ENCODE measurements at regions not wholly inside any gene's neighbourhood (a gene's known extent, or its start where the extent isn't known, plus 50 kb on each side); places are given as distances from the start of the nearest gene placed in this dataset.
"Not testable (repeated sequence)": the region's sequence is repeated elsewhere in the genome, so short reads cannot be mapped to it uniquely, and the experiment has no call there.

DNA sequence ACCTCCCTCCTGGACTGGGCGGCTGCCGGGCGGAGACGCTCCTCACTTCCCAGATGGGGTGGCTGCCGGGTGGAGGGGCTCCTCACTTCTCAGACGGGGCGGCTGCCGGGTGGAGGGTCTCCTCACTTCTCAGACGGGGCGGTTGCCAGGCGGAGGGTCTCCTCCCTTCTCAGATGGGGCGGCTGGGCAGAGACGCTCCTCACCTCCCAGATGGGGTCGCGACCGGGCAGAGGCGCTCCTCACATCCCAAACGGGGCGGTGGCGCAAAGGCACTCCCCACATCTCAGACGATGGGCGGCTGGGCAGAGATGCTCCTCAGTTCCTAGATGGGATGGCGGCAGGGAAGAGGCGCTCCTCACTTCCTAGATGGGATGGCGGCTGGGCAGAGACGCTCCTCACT lies 305.5 kb downstream of the SLITRK5 start:
- H3K36me3 ChIP-seq; H3K9me3 ChIP-seq (replicated peaks); DNase-seq; H3K27ac ChIP-seq; H3K4me3 ChIP-seq; H3K27me3 ChIP-seq; H3K4me1 ChIP-seq: not testable (repeated sequence)

GRCh38 chr13:87981416-87981815 lies 310.2 kb downstream of the SLITRK5 start:
- Histone ChIP-seq H3K27me3 (no peaks in the 10 kb centered on the region), H3K27ac (no peak overlapping the region), H3K4me1 (no peaks in the 10 kb centered on the region), H3K36me3 (no peaks in the 10 kb centered on the region), H3K9me3 (replicated peaks) (no peaks in the 10 kb centered on the region), H3K4me3 (no peak overlapping the region)
- DNase-seq, result no peak

DNA sequence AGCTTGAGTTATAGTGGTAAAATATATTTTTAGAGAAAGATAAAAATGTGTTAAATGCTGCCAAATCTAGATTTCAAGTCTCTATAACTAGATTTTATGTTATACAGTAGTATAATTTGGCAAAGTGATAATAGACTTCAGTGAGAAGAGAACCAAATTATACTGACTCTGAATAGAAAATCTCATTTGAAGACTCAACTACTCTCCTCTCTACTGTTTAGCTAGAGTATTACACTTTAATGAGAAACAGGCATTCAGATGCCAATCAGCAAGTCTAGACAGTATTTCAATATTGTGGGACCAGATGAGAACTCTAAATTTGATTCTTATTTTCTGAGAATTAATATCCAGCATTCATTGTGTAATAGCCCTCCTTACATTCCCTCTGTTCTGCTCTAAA lies 311.2 kb downstream of the SLITRK5 start:
- no peak overlapping the region for H3K4me3 ChIP-seq
- no peaks in the 10 kb centered on the region for H3K9me3 ChIP-seq (replicated peaks)
- DNase-seq, result no peak
- no peak overlapping the region for H3K27ac ChIP-seq
- H3K36me3 ChIP-seq, result no peaks in the 10 kb centered on the region
- H3K27me3 ChIP-seq, result no peaks in the 10 kb centered on the region
- no peaks in the 10 kb centered on the region for H3K4me1 ChIP-seq

GRCh38 chr13:87986639-87987250 lies 315.6 kb downstream of the SLITRK5 start:
- Histone ChIP-seq H3K9me3 (replicated peaks) (no peaks in the 10 kb centered on the region), H3K27me3 (no peaks in the 10 kb centered on the region), H3K4me1 (no peaks in the 10 kb centered on the region), H3K36me3 (no peaks in the 10 kb centered on the region), H3K4me3 (no peak overlapping the region), H3K27ac (no peak overlapping the region)
- DNase-seq, result no peak

DNA sequence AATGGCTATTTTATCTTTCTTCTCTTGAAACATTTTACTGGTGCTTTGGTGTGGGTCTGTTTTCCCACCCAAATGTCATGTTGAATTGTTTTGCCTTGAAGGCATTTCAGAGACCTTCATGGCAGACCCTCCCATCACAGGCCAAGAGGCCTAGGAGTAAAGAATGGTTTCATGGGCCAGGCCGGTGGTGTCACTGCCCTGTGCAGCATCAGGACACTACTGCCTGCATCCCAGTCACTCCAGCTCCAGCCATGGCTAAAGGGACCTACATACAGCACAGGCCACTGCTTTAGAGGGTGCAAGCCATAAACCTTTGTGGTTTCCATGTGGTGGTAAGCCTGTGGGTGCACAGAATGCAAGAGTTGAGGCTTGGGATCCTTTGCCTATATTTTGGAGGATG lies 326.9 kb downstream of the SLITRK5 start:
- Histone ChIP-seq H3K9me3 (replicated peaks) (no peaks in the 10 kb centered on the region), H3K36me3 (no peaks in the 10 kb centered on the region), H3K4me1 (peaks cover 3% of the 10 kb centered on the region; the same call in 1 of the 2 replicates), H3K27me3 (no peaks in the 10 kb centered on the region), H3K4me3 (no peak overlapping the region), H3K27ac (no peak overlapping the region)
- no peak for DNase-seq

DNA sequence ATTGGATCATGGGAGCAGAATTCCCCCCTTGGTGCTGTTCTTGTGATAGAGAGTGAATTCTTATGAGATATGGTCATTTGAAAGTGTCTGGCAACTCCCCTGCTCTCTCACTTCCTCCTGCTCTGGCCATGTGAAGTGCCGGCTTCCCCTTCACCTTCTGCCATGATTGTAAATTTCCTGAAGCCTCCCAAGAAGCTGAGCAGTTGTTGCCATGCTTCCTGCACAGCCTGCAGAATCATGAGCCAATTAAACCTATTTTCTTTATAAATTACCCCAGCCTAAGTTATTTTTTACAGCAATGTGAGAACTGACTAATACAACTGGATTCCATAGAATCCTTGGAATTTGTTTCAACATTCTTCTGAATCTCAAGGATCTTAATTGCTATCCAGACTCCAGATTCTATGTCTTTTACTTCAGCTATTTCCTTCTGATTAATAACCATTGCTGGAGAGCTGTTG lies 328.1 kb downstream of the SLITRK5 start:
- peak overlapping the region; percentile 8; the same call in 1 of the 2 replicates for H3K27ac ChIP-seq
- DNase-seq, result no peak
- no peaks in the 10 kb centered on the region for H3K9me3 ChIP-seq (replicated peaks)
- H3K4me3 ChIP-seq, result no peak overlapping the region
- H3K4me1 ChIP-seq, result peaks cover 3% of the 10 kb centered on the region; the same call in 1 of the 2 replicates
- no peaks in the 10 kb centered on the region for H3K27me3 ChIP-seq
- H3K36me3 ChIP-seq, result no peaks in the 10 kb centered on the region

DNA sequence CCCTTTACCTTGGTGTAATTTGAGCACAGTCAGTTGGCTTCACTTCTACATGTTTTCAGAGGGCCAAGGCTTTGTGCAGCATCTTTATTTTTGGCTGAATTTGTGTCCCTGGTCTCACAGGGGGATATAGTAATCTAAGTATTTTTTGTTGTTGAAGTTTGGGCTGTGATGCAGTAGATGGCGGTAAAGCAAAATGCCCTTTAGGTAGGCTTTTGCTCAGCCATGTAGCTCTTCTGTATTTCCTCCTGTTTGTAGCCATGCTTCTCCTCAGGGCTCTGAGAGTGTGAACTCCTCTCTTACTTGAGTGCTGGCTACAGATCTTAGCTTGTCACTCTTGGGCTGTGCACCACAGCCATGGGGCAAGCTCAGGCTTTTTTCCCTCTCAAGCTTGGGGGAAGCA lies 328.6 kb downstream of the SLITRK5 start:
- H3K27me3 ChIP-seq, result no peaks in the 10 kb centered on the region
- no peak for DNase-seq
- H3K4me3 ChIP-seq, result no peak overlapping the region
- no peaks in the 10 kb centered on the region for H3K36me3 ChIP-seq
- no peaks in the 10 kb centered on the region for H3K9me3 ChIP-seq (replicated peaks)
- no peak overlapping the region for H3K27ac ChIP-seq
- peaks cover 3% of the 10 kb centered on the region; the same call in 1 of the 2 replicates for H3K4me1 ChIP-seq

GRCh38 chr13:88000239-88000638 lies 329.1 kb downstream of the SLITRK5 start:
- Histone ChIP-seq H3K27me3 (no peaks in the 10 kb centered on the region), H3K9me3 (replicated peaks) (no peaks in the 10 kb centered on the region), H3K27ac (no peak overlapping the region), H3K4me1 (peaks cover 3% of the 10 kb centered on the region; the same call in 1 of the 2 replicates), H3K36me3 (no peaks in the 10 kb centered on the region), H3K4me3 (no peak overlapping the region)
- no peak for DNase-seq

DNA sequence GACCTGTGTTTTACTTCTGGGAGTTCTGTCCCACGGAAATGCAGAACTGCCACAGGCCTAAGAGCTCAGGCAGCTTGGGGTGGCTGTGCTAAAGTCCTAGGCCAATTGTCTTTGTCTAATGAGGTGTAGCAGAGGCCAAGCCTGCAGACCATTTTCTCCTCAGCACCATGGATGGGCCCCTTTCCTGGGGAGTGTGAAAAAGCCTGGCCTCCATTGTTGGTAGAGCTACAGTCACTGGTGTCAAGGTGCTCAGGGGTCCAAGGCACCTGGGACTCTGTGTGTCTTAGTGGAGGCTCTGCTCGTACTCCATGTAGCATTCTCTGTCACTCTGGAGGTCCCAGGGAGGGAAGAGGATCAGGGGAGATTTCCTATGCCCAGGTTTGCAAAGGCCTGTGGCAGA lies 329.6 kb downstream of the SLITRK5 start:
- DNase-seq, result no peak
- H3K4me3 ChIP-seq, result no peak overlapping the region
- H3K27me3 ChIP-seq, result no peaks in the 10 kb centered on the region
- no peak overlapping the region for H3K27ac ChIP-seq
- peaks cover 3% of the 10 kb centered on the region; the same call in 1 of the 2 replicates for H3K4me1 ChIP-seq
- H3K36me3 ChIP-seq, result no peaks in the 10 kb centered on the region
- H3K9me3 ChIP-seq (replicated peaks), result no peaks in the 10 kb centered on the region

DNA sequence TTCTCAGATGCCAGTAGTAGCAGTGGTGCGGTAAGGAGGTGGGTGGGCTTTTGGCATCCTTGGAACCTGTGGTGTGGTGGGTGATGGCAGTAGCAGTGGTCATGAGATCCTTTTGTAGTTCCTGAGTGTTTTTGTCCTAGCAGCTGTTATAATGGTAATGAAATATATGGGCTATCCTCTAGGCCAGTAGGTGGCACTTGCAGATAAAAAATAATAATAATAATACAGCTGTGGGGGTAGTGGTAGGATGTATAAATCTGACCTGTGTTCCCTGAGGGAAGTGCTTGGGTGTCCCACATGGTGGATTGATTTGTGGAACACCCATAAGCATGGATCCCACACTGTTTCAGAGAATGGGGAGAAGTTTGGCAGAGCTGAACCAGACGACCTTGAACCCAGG lies 334.0 kb downstream of the SLITRK5 start:
- DNase-seq, result no peak
- no peaks in the 10 kb centered on the region for H3K27me3 ChIP-seq
- H3K4me1 ChIP-seq, result no peaks in the 10 kb centered on the region; the same call in 1 of the 2 replicates
- no peak overlapping the region for H3K4me3 ChIP-seq
- H3K9me3 ChIP-seq (replicated peaks), result no peaks in the 10 kb centered on the region
- H3K36me3 ChIP-seq, result no peaks in the 10 kb centered on the region
- no peak overlapping the region for H3K27ac ChIP-seq

- Histone ChIP-seq H3K4me3 (no peak overlapping the region), H3K9me3 (replicated peaks) (no peaks in the 10 kb centered on the region), H3K4me1 (no peaks in the 10 kb centered on the region), H3K27ac (no peak overlapping the region), H3K27me3 (no peaks in the 10 kb centered on the region), H3K36me3 (no peaks in the 10 kb centered on the region)
- no peak for DNase-seq
Observed at GRCh38 chr13:88014527-88014926, 343.4 kb downstream of the SLITRK5 start.

GRCh38 chr13:88022431-88023208 lies 351.4 kb downstream of the SLITRK5 start:
- Histone ChIP-seq H3K36me3 (no peaks in the 10 kb centered on the region), H3K27me3 (no peaks in the 10 kb centered on the region), H3K4me1 (no peaks in the 10 kb centered on the region), H3K9me3 (replicated peaks) (no peaks in the 10 kb centered on the region), H3K27ac (no peak overlapping the region), H3K4me3 (no peak overlapping the region)
- no peak for DNase-seq

GRCh38 chr13:88026241-88026640 lies 355.1 kb downstream of the SLITRK5 start:
- no peaks in the 10 kb centered on the region for H3K27me3 ChIP-seq
- H3K4me1 ChIP-seq, result no peaks in the 10 kb centered on the region
- H3K27ac ChIP-seq, result no peak overlapping the region
- no peaks in the 10 kb centered on the region for H3K36me3 ChIP-seq
- no peak for DNase-seq
- H3K4me3 ChIP-seq, result no peak overlapping the region
- no peaks in the 10 kb centered on the region for H3K9me3 ChIP-seq (replicated peaks)

DNA sequence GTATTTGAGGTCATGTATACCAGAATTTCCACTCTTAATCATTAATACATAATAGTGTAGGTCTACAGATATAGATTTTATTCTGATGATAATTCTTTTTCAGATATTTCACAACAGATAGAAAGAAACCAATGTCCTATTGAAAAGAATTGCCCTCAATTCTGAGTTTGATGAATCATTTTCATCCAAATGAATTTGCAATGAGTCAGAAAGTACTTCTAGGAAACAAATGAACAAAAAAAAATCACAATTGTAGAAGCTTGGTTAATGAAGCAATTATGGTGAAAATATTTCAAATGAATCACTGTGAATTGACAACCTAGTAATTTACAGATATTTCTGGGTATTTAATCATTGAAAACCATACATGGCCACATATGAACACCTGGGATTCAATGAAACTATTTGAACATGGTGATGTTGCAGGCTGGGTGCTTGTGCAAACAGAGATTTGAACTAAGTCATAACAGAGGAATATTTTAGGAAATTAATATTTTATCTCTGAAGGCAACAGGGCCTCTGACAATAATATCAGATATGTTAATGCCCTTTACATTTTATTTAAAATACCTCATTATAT lies 360.9 kb downstream of the SLITRK5 start:
- Histone ChIP-seq H3K36me3 (no peaks in the 10 kb centered on the region), H3K9me3 (replicated peaks) (no peaks in the 10 kb centered on the region), H3K4me1 (no peaks in the 10 kb centered on the region), H3K4me3 (no peak overlapping the region), H3K27me3 (no peaks in the 10 kb centered on the region), H3K27ac (no peak overlapping the region)
- no peak for DNase-seq

- not testable (repeated sequence) for DNase-seq; H3K4me1 ChIP-seq; H3K27me3 ChIP-seq; H3K4me3 ChIP-seq; H3K9me3 ChIP-seq (replicated peaks); H3K27ac ChIP-seq; H3K36me3 ChIP-seq
Observed at GRCh38 chr13:88036205-88036604, 365.0 kb downstream of the SLITRK5 start.
